VCaP (cell line): ENCODE measurements at regions not wholly inside any gene's neighbourhood (a gene's known extent, or its start where the extent isn't known, plus 50 kb on each side); places are given as distances from the start of the nearest gene placed in this dataset.

Source experiments
- H3K27ac ChIP-seq: fragments of 450-650 bp; 2 replicates; pipeline ENCODE4 v1.5.1; 2017
- TF ChIP-seq, protein P1 (sequence below): fragments of 450-650 bp; conservative IDR thresholded peaks from 2 replicates; pipeline ENCODE4 v1.5.1; 2017; ENCODE audit warnings: mild to moderate bottlenecking, moderate library complexity

DNA sequence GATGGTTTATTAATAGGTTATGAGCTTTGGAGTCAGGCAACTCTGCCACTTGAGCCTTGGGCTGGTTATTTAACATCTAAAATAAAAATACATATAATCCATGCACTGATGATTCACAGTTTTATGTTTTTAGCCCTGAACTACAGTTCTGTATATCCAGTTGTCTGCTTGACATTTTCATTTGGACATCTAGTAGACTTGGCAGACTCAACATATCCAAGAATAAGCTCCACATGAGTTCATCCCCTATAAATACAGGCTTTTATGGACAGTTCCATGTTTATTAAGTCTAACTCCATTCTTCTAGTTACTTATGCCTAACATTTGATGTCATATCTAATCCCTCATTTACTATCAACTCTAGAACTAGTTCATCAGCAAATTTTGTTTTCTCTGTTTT is 174.2 kb downstream of the KIF2B start:
- TF ChIP-seq, protein P1, sequence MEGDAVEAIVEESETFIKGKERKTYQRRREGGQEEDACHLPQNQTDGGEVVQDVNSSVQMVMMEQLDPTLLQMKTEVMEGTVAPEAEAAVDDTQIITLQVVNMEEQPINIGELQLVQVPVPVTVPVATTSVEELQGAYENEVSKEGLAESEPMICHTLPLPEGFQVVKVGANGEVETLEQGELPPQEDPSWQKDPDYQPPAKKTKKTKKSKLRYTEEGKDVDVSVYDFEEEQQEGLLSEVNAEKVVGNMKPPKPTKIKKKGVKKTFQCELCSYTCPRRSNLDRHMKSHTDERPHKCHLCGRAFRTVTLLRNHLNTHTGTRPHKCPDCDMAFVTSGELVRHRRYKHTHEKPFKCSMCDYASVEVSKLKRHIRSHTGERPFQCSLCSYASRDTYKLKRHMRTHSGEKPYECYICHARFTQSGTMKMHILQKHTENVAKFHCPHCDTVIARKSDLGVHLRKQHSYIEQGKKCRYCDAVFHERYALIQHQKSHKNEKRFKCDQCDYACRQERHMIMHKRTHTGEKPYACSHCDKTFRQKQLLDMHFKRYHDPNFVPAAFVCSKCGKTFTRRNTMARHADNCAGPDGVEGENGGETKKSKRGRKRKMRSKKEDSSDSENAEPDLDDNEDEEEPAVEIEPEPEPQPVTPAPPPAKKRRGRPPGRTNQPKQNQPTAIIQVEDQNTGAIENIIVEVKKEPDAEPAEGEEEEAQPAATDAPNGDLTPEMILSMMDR = no peak
- no peak overlapping the region for H3K27ac ChIP-seq

DNA sequence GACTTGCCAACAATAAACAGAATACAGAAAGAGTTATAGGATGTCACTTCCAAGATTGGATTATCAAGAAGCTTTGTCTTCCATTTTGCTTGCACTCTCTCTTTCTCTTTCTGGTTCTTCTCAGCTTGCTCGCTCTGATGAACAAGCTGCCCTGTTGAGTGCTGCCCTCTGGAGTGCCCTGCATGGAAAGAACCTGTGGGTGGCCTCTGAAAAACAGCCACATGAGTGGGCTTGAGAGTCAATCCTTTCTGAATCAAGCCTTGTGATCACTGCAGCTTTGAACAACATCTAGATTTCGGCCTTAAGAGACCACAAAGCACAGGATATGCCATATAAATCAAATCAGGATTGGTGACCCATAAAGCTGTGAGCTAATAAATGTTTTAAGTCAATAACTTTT is 185.1 kb downstream of the KIF2B start:
- H3K27ac ChIP-seq = no peak overlapping the region
- TF ChIP-seq, protein P1 = no peak

DNA sequence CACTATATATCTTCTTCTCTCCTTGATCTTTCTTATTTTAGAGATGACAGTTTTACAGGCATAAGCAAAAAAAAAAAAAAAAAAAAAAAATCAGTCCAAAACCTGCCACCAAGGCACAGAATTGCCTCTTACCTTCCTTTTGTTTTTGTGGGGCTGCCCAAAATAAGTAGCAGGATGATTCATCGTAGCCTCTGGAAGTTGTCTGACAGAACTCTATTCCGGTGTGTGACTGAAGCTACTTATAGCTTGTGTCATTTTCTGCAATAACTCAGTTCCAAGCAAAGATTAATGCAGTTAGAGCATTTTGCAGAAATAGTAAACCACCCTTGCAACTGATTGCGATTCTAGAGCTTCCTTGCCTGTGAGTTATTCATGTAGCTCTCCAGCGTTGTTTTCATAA is 186.8 kb downstream of the KIF2B start:
- TF ChIP-seq, protein P1 = no peak

DNA sequence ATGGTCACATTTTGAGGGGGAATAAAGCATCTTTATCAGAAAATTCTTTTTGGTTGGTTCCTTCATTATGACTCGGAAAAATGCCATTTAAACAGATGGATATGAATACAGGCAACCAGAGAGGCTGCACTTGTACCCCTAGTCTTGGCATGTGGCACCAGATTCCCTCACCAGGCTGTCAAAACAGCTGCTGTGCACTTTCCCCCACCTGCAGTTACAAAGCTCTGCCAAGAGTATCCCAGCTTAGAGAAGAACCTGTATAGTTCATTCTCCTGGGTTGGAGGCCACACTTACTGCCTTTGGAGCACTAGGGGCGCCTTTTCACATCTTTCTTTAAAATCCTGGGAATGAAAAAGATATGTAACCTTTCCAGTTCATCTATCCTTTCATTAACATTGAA is 190.3 kb downstream of the KIF2B start:
- TF ChIP-seq, protein P1 = no peak; the same call in 1 of the 2 replicates

More for the DNA sequence above, 186.8 kb downstream of the KIF2B start:
- H3K27ac ChIP-seq = no peak overlapping the region

GRCh38 chr17:54015734-54016133 is 193.0 kb downstream of the KIF2B start:
- H3K27ac ChIP-seq = no peak overlapping the region

More for the DNA sequence above, 190.3 kb downstream of the KIF2B start:
- no peak overlapping the region for H3K27ac ChIP-seq

GRCh38 chr17:54021418-54021817 is 198.7 kb downstream of the KIF2B start:
- H3K27ac ChIP-seq = no peak overlapping the region
- TF ChIP-seq, protein P1 = no peak

More at GRCh38 chr17:54015734-54016133, 193.0 kb downstream of the KIF2B start:
- TF ChIP-seq, protein P1 = no peak

DNA sequence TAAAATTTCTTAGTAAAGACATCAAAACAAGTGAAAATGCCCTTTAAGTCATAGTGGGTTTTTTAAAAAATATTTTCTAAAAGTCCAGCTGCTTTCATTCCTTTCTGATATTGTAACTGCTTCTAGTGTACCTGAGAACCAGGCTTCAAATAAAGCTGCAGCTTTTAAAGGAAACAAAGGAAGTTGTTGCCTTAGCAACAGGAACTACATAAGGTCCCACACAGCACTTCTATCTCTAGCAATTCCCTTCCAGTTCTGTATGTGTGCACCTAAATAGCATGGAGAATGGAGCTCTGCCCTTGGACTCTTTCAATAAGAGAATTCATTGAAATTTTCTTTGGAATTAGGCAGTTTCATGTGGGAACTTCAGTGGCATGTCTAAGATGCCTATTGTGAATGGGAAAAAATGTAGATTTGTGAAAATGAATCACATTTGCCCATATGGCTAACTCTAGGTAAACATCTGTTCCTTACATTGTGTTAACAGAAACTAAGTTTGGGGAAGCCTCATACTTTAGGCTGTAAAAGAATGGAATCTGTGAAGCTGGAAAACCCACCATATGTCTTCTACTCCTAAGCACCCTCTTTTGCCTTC is 206.4 kb downstream of the KIF2B start:
- TF ChIP-seq, protein P1 = no peak
- no peak overlapping the region for H3K27ac ChIP-seq
